ENCODE measurements at regions not wholly inside any gene's neighbourhood (a gene's known extent, or its start where the extent isn't known, plus 50 kb on each side); places are given as distances from the start of the nearest gene placed in this dataset.

- Histone ChIP-seq H3K36me3 (ENCODE audit: insufficient read depth, low read length) (no peaks in the 10 kb centered on the region), H3K79me2 (replicated peaks; ENCODE audit: insufficient read depth, low read length) (no peaks in the 10 kb centered on the region), H3K4me3 (ENCODE audit: low read length) (no peak overlapping the region), H3K4me2 (ENCODE audit: low read length) (no peak overlapping the region), H3K9ac (ENCODE audit: low read length) (no peak overlapping the region), H3K27me3 (ENCODE audit: insufficient read depth, low read depth, low read length) (no peaks in the 10 kb centered on the region), H3F3A (ENCODE audit: insufficient read depth, low read length, poor library complexity, severe bottlenecking) (no peaks in the 10 kb centered on the region), H3K9me3 (ENCODE audit: low read length) (no peaks in the 10 kb centered on the region), H2AFZ (ENCODE audit: low read depth, low read length) (no peak overlapping the region), H4K20me1 (ENCODE audit: insufficient read depth) (no peaks in the 10 kb centered on the region), H3K27ac (ENCODE audit: low read length) (no peak overlapping the region), H3K9me2 (ENCODE audit: insufficient read depth, low read length) (no peaks in the 10 kb centered on the region)
- TF ChIP-seq REST (IDR thresholded peaks at IDR 0.05; ENCODE audit: borderline replicate concordance): no peak
- no peak for TF ChIP-seq EZH2 (IDR thresholded peaks at IDR 0.05; ENCODE audit: borderline replicate concordance, insufficient read depth, low read length, poor library complexity, severe bottlenecking)
- no peak for TF ChIP-seq POLR2AphosphoS5 (IDR thresholded peaks at IDR 0.05)
- TF ChIP-seq TAF1 (IDR thresholded peaks at IDR 0.05; ENCODE audit: low read depth): no peak
- TF ChIP-seq EP300 (conservative IDR thresholded peaks at IDR 0.05; ENCODE audit: poor library complexity, severe bottlenecking): no peak
- no peak for TF ChIP-seq SMC3 (conservative IDR thresholded peaks at IDR 0.05; ENCODE audit: poor library complexity)
- no peak for TF ChIP-seq CTCF (IDR thresholded peaks at IDR 0.05; ENCODE audit: poor library complexity, severe bottlenecking)
- TF ChIP-seq MXI1 (conservative IDR thresholded peaks at IDR 0.05; ENCODE audit: poor library complexity, severe bottlenecking): no peak
- no peak for TF ChIP-seq RAD21 (conservative IDR thresholded peaks at IDR 0.05)
These were observed 99.9 kb upstream of the GSE1 start for GRCh38 chr16:85513180-85513579.

- H4K20me1 ChIP-seq (ENCODE audit: insufficient read depth): no peaks in the 10 kb centered on the region
- H3K9me2 ChIP-seq (ENCODE audit: insufficient read depth, low read length): no peaks in the 10 kb centered on the region
- H3K9me3 ChIP-seq (ENCODE audit: low read length): no peaks in the 10 kb centered on the region
- H3K27me3 ChIP-seq (ENCODE audit: insufficient read depth, low read depth, low read length): no peaks in the 10 kb centered on the region
- no peak overlapping the region for H3K4me3 ChIP-seq (ENCODE audit: low read length)
- H3F3A ChIP-seq (ENCODE audit: insufficient read depth, low read length, poor library complexity, severe bottlenecking): no peaks in the 10 kb centered on the region
- TF ChIP-seq REST (IDR thresholded peaks at IDR 0.05; ENCODE audit: borderline replicate concordance) (no peak), EZH2 (IDR thresholded peaks at IDR 0.05; ENCODE audit: borderline replicate concordance, insufficient read depth, low read length, poor library complexity, severe bottlenecking) (no peak)
- H2AFZ ChIP-seq (ENCODE audit: low read depth, low read length): no peak overlapping the region
- no peak overlapping the region for H3K27ac ChIP-seq (ENCODE audit: low read length)
- H3K4me2 ChIP-seq (ENCODE audit: low read length): no peak overlapping the region
- H3K9ac ChIP-seq (ENCODE audit: low read length): no peak overlapping the region
- H3K36me3 ChIP-seq (ENCODE audit: insufficient read depth, low read length): no peaks in the 10 kb centered on the region
- H3K79me2 ChIP-seq (replicated peaks; ENCODE audit: insufficient read depth, low read length): no peaks in the 10 kb centered on the region
These were observed 99.5 kb upstream of the GSE1 start for GRCh38 chr16:85513649-85514048.
